GM10248 (cell line): ENCODE measurements at regions not wholly inside any gene's neighbourhood (a gene's known extent, or its start where the extent isn't known, plus 50 kb on each side); places are given as distances from the start of the nearest gene placed in this dataset.

Experiments
- CTCF ChIA-PET: fragments of 300-600 bp; sonication (Branson Sonifier 250); formaldehyde crosslinking; extraction: SDS; loops from one replicate; lab custom pipeline; 2021; ENCODE audit warnings: antibody characterized with exemption; lab: Yijun Ruan, JAX
- POLR2A ChIA-PET: fragments of 350-650 bp; sonication (Branson Sonifier 250); formaldehyde crosslinking; extraction: SDS; loops from one replicate; lab custom pipeline; 2020; ENCODE audit warnings: antibody characterized with exemption; lab: Yijun Ruan, JAX
- DNase-seq: peaks from one replicate; pipeline ENCODE4 v3.0.0; 2012; ENCODE audit errors: extremely low spot score
- CTCF ChIP-seq: IDR thresholded peaks from 2 replicates; pipeline ENCODE4 v1.5.1; 2012; ENCODE audit warnings: mild to moderate bottlenecking, low read depth; ENCODE audit errors: extremely low read depth, missing control alignments, control extremely low read depth

- no peak for TF ChIP-seq CTCF
- DNase-seq: no peak
- ChIA-PET CTCF (no interaction called here), POLR2A (no interaction called here)
These were observed 98.6 kb upstream of the F3 start for GRCh38 chr1:94640125-94640524.

- TF ChIP-seq CTCF: no peak
- POLR2A ChIA-PET: no interaction called here
- no peak for DNase-seq
- CTCF ChIA-PET: no interaction called here
These were observed 95.6 kb upstream of the F3 start for GRCh38 chr1:94637121-94637520.

GRCh38 chr1:94636624-94637023 lies 95.1 kb upstream of the F3 start:
- ChIA-PET CTCF (no interaction called here), POLR2A (no interaction called here)
- DNase-seq: no peak
- TF ChIP-seq CTCF: no peak

GRCh38 chr1:94636100-94636499 lies 94.5 kb upstream of the F3 start:
- DNase-seq: no peak
- POLR2A ChIA-PET: no interaction called here
- TF ChIP-seq CTCF: no peak
- CTCF ChIA-PET: interaction anchor here (1.3 kb wide), 1 partner anchor 10 kb away, joined by 3 read pairs; no protein-coding TSS in a partner anchor

- no peak for TF ChIP-seq CTCF
- DNase-seq: no peak
- POLR2A ChIA-PET: no interaction called here
- CTCF ChIA-PET: interaction anchor here (1.1 to 1.3 kb wide), 2 partner anchors 10 to 11 kb away, joined by 3 read pairs; no protein-coding TSS in a partner anchor
These were observed 93.4 kb upstream of the F3 start for GRCh38 chr1:94634977-94635416.

GRCh38 chr1:94633051-94633450 lies 91.5 kb upstream of the F3 start:
- ChIA-PET POLR2A (no interaction called here), CTCF (no interaction called here)
- no peak for TF ChIP-seq CTCF
- DNase-seq: no peak
